ENCODE measurements at regions not wholly inside any gene's neighbourhood (a gene's known extent, or its start where the extent isn't known, plus 50 kb on each side); places are given as distances from the start of the nearest gene placed in this dataset.

- intact Hi-C loops (cut with DNase I) = no loop called here
- H3K4me1 ChIP-seq (ENCODE audit: insufficient read depth) = no peaks in the 10 kb centered on the region
- no peak for DNase-seq
- WGBS, 3 donors = 18 to 26% (median 23%) methylated on average over 1 of the region's 1 CpG
- H3K4me3 ChIP-seq = no peak overlapping the region
- H3K27me3 ChIP-seq = no peaks in the 10 kb centered on the region
- no peak overlapping the region for H3K27ac ChIP-seq
- TF ChIP-seq, protein P1, sequence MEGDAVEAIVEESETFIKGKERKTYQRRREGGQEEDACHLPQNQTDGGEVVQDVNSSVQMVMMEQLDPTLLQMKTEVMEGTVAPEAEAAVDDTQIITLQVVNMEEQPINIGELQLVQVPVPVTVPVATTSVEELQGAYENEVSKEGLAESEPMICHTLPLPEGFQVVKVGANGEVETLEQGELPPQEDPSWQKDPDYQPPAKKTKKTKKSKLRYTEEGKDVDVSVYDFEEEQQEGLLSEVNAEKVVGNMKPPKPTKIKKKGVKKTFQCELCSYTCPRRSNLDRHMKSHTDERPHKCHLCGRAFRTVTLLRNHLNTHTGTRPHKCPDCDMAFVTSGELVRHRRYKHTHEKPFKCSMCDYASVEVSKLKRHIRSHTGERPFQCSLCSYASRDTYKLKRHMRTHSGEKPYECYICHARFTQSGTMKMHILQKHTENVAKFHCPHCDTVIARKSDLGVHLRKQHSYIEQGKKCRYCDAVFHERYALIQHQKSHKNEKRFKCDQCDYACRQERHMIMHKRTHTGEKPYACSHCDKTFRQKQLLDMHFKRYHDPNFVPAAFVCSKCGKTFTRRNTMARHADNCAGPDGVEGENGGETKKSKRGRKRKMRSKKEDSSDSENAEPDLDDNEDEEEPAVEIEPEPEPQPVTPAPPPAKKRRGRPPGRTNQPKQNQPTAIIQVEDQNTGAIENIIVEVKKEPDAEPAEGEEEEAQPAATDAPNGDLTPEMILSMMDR (IDR thresholded peaks at IDR 0.05) = no peak
- H3K9me3 ChIP-seq = no peaks in the 10 kb centered on the region
- H3K36me3 ChIP-seq = no peaks in the 10 kb centered on the region
These were observed 782.1 kb downstream of the EPHA4 start for GRCh38 chr2:220789961-220790360.

GRCh38 chr2:220795705-220796104 is 776.4 kb downstream of the EPHA4 start:
- no peaks in the 10 kb centered on the region for H3K27me3 ChIP-seq
- WGBS, 3 donors = 20 to 56% (median 30%) methylated on average over 3 of the region's 3 CpGs
- no peaks in the 10 kb centered on the region for H3K36me3 ChIP-seq
- TF ChIP-seq, protein P1 (IDR thresholded peaks at IDR 0.05) = no peak
- no peak for TF ChIP-seq EP300 (IDR thresholded peaks at IDR 0.05)
- no peak for TF ChIP-seq POLR2A (IDR thresholded peaks at IDR 0.05)
- intact Hi-C loops (cut with DNase I) = no loop called here
- no peak overlapping the region for H3K27ac ChIP-seq
- no peaks in the 10 kb centered on the region for H3K9me3 ChIP-seq
- no peak for DNase-seq
- H3K4me3 ChIP-seq = no peak overlapping the region
- no peaks in the 10 kb centered on the region for H3K4me1 ChIP-seq (ENCODE audit: insufficient read depth)

- Histone ChIP-seq H3K4me3 (no peak overlapping the region), H3K27me3 (no peaks in the 10 kb centered on the region), H3K4me1 (ENCODE audit: insufficient read depth) (no peaks in the 10 kb centered on the region), H3K27ac (no peak overlapping the region), H3K36me3 (no peaks in the 10 kb centered on the region), H3K9me3 (no peaks in the 10 kb centered on the region)
- intact Hi-C loops (cut with DNase I) = no loop called here
- WGBS, 3 donors = 79 to 86% (median 82%) methylated on average over 1 of the region's 1 CpG
- no peak for TF ChIP-seq EP300 (IDR thresholded peaks at IDR 0.05)
- TF ChIP-seq, protein P1 (IDR thresholded peaks at IDR 0.05) = no peak
- TF ChIP-seq POLR2A (IDR thresholded peaks at IDR 0.05) = no peak
- no peak for DNase-seq
These were observed 761.0 kb downstream of the EPHA4 start for GRCh38 chr2:220811115-220811514.

DNA sequence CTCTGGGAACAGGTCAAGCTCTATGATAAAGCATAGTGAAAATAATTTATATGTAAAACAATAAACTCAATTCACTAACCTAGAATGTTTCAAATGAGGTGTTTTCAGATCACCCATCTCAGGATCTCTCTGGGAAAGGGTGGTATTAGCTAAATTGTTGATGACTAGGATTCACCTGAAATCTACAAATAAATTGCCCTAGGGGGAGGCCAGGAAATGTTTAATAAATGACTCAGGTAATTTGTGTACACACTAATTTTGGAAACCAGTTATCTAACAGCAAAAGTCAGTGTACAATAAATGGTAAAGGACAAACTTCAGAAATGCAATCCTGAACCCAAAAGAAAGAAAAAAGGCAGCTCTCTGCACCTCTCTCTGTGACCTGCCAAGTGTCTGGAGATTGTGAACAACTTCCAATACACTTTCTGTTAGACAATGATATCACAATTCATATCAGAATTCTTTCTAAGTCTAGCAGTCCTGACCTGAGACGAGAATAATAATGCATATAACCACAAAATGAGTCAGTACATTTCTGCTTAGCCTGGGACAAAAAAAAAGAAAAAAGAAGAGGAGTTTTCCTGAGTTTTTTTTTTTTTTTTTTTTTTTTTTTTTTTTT is 760.0 kb downstream of the EPHA4 start:
- TF ChIP-seq, protein P1 (IDR thresholded peaks at IDR 0.05) = no peak
- H3K27ac ChIP-seq = no peak overlapping the region
- no peaks in the 10 kb centered on the region for H3K27me3 ChIP-seq
- intact Hi-C loops (cut with DNase I) = no loop called here
- WGBS, 3 donors = 39 to 55% (median 45%) methylated on average over 1 of the region's 1 CpG
- no peak for DNase-seq
- no peak overlapping the region for H3K4me3 ChIP-seq
- H3K4me1 ChIP-seq (ENCODE audit: insufficient read depth) = no peaks in the 10 kb centered on the region
- no peaks in the 10 kb centered on the region for H3K36me3 ChIP-seq
- no peaks in the 10 kb centered on the region for H3K9me3 ChIP-seq
